Thymus (tissue), 11 donors: ENCODE measurements at regions not wholly inside any gene's neighbourhood (a gene's known extent, or its start where the extent isn't known, plus 50 kb on each side); places are given as distances from the start of the nearest gene placed in this dataset.
"Not testable (repeated sequence)": the region's sequence is repeated elsewhere in the genome, so short reads cannot be mapped to it uniquely, and the experiment has no call there.

ENCODE experiments used
- DNase-seq, 9 donors: peaks; one replicate each; pipeline ENCODE4 v3.0.0-alpha.2; 2013; ENCODE audit warnings: low spot score in 9 of 9, low read depth in 6 of 9, missing footprints in 1 of 9
- H3K27ac ChIP-seq, 2 donors: one replicate each; pipeline ENCODE4 v1.5.1; 2013; ENCODE audit warnings: control low read depth in 1 of 2, low read depth in 1 of 2, low read length in 1 of 2, mild to moderate bottlenecking in 1 of 2, moderate library complexity in 1 of 2
- H3K27me3 ChIP-seq, 2 donors: one replicate each; pipeline ENCODE4 v1.5.1; 2013; ENCODE audit warnings: low read length in 1 of 2; ENCODE audit not compliant: control insufficient read depth in 2 of 2, insufficient read depth in 1 of 2
- H3K36me3 ChIP-seq, 2 donors: one replicate each; pipeline ENCODE4 v1.5.1; 2013; ENCODE audit warnings: low read length in 1 of 2, mild to moderate bottlenecking in 1 of 2, moderate library complexity in 1 of 2; ENCODE audit not compliant: control insufficient read depth in 2 of 2, insufficient read depth in 2 of 2
- H3K4me1 ChIP-seq, 2 donors: one replicate each; pipeline ENCODE4 v1.5.1; 2013; ENCODE audit warnings: low read length in 2 of 2; ENCODE audit not compliant: control insufficient read depth in 2 of 2, insufficient read depth in 2 of 2
- H3K4me3 ChIP-seq, 2 donors: one replicate each; pipeline ENCODE4 v1.5.1; 2013; ENCODE audit warnings: low read length in 2 of 2, control low read depth in 1 of 2, mild to moderate bottlenecking in 1 of 2
- H3K9me3 ChIP-seq, 2 donors: one replicate each; pipeline ENCODE4 v1.5.1; 2013; ENCODE audit warnings: low read length in 1 of 2, mild to moderate bottlenecking in 1 of 2; ENCODE audit not compliant: control insufficient read depth in 2 of 2, insufficient read depth in 1 of 2
- WGBS: extraction: QIAGEN DNeasy Blood & Tissue Kit; methylation state at CpG from one replicate; pipeline ENCODE4 v1.1.7; 2013; 5-methylcytosine and 5-hydroxymethylcytosine counted together
- donor health status: healthy.

DNA sequence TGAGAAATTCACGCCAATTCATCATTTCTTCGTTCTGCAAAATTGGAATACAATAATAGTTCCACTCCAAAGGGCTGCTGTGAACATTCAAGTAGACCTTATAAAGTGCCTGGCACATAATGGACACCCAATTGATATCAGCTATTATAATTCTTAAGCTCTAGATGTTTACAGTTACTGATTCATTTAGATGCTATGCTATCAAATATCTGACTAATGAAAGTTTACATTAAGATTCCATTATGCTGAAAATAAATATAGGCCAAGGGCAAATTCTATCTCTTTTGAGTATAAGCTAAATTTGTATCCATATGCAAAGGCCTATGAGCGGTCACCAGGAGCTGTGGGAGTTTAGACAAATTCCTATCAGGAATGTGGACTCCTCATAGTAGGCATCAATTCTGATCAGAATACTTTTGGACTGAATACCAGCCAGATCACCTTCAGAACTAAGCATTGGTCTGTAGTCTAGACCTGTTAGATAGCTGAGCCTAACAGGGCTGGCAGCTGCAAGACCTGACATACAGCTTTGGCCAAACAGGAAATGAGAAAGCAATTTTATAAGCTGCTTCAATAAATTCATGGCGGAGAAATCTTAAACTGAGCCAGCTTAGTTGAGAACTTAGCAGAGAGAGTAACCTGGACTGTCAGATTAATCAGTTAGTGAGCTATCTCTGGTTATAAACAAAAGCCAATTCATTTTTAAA lies 384.3 kb upstream of the ACTRT1 start:
- Histone ChIP-seq H3K27ac (no peak overlapping the region), H3K27me3 (no peaks in the 10 kb centered on the region), H3K9me3 (no peaks in the 10 kb centered on the region), H3K36me3 (no peaks in the 10 kb centered on the region), H3K4me1 (no peaks in the 10 kb centered on the region), H3K4me3 (no peak overlapping the region)
- no peak for DNase-seq
- 74% methylated on average over 4 of the region's 4 CpGs for WGBS

DNA sequence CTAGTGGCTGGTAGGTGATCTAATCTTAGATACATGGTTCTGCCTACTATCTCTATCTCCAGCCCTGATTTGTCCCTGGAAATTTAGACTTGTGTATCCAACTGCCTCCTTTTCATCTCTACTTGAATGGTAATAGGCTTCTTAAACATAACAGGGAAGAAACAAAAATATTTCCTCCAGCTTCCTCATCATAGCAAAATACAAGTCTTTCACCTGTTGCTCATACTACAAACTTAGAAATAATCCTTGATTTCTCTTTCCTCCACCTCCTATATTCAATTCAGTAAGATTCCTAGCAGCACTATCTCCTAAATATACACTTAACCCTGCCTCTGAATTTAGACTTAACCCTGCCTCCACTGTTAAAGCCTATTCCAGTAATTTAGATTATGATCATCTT lies 373.3 kb upstream of the ACTRT1 start:
- no peak overlapping the region for H3K4me3 ChIP-seq
- no peak overlapping the region for H3K27ac ChIP-seq
- no peaks in the 10 kb centered on the region for H3K4me1 ChIP-seq
- H3K36me3 ChIP-seq = no peaks in the 10 kb centered on the region
- no peaks in the 10 kb centered on the region for H3K27me3 ChIP-seq
- H3K9me3 ChIP-seq = no peaks in the 10 kb centered on the region
- no peak for DNase-seq

- H3K4me3 ChIP-seq = no peak overlapping the region
- no peak for DNase-seq
- H3K27me3 ChIP-seq = no peaks in the 10 kb centered on the region
- H3K9me3 ChIP-seq = no peaks in the 10 kb centered on the region
- H3K27ac ChIP-seq = no peak overlapping the region
- whole genome bisulfite sequencing = 87% methylated on average over 3 of the region's 3 CpGs
- no peaks in the 10 kb centered on the region for H3K4me1 ChIP-seq
- no peaks in the 10 kb centered on the region for H3K36me3 ChIP-seq
Measured at GRCh38 chrX:128408842-128409241, 356.6 kb upstream of the ACTRT1 start.

DNA sequence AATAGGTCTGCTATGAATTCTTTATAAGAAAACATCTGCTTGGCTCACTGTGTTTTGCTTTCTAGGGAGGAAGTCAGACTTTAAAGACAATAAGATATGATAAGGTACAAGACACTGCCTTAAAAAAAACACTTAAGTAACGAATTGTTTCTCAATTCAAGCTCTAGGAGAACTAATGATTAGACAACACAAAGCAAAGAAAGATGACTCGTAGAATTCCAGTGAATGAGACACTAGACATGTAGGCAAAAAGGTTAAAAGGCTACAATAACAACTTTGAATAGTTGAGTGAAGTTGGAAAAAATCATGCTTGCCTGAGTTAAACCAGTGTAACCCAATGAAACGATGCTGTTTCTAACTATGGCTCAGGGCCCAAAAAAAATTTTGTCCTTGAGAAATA lies 344.4 kb upstream of the ACTRT1 start:
- Histone ChIP-seq H3K4me3 (no peak overlapping the region), H3K9me3 (peaks cover 0 to 2% of the 10 kb centered on the region in 2 donors), H3K4me1 (no peaks in the 10 kb centered on the region), H3K36me3 (no peaks in the 10 kb centered on the region), H3K27me3 (no peaks in the 10 kb centered on the region), H3K27ac (no peak overlapping the region)
- DNase-seq = no peak
- WGBS = 69% methylated on average over 3 of the region's 3 CpGs

- not testable (repeated sequence) for DNase-seq, H3K9me3 ChIP-seq, H3K27ac ChIP-seq, H3K27me3 ChIP-seq, H3K4me3 ChIP-seq, H3K36me3 ChIP-seq, H3K4me1 ChIP-seq
- WGBS = 92% methylated on average over 3 of the region's 3 CpGs
Measured at GRCh38 chrX:128383846-128384245, 331.6 kb upstream of the ACTRT1 start.

DNA sequence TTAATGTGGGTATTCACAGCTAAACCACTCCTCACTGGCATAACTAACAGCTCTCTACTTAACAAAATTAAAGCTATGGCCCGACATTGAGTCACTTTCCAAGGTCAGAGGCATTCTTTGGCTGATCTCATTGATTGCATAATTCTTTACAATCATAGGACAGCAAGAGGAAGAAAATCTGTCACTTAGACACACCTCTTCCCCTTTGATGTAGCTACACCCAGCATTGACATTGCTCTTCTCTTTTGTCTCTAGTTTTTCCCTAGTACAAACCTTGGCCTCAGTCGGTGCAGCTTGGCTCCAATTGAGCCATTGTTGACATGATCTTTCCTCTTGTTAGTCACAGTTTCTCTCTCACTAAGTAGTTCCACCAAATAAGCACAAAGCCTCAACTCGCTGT lies 313.3 kb upstream of the ACTRT1 start:
- no peaks in the 10 kb centered on the region for H3K36me3 ChIP-seq
- 92% methylated on average over 3 of the region's 3 CpGs for WGBS
- H3K27me3 ChIP-seq = no peaks in the 10 kb centered on the region
- no peaks in the 10 kb centered on the region for H3K4me1 ChIP-seq
- no peak for DNase-seq
- H3K27ac ChIP-seq = no peak overlapping the region
- H3K4me3 ChIP-seq = no peak overlapping the region
- no peaks in the 10 kb centered on the region for H3K9me3 ChIP-seq

- 88% methylated on average over 1 of the region's 1 CpG for WGBS
- Histone ChIP-seq H3K4me1 (no peaks in the 10 kb centered on the region), H3K27ac (no peak overlapping the region), H3K4me3 (no peak overlapping the region), H3K9me3 (no peaks in the 10 kb centered on the region), H3K36me3 (no peaks in the 10 kb centered on the region), H3K27me3 (no peaks in the 10 kb centered on the region)
- no peak for DNase-seq
Measured at GRCh38 chrX:128335671-128336070, 283.5 kb upstream of the ACTRT1 start.

- DNase-seq = no peak
- Histone ChIP-seq H3K4me1 (no peaks in the 10 kb centered on the region), H3K9me3 (no peaks in the 10 kb centered on the region), H3K36me3 (no peaks in the 10 kb centered on the region), H3K27me3 (no peaks in the 10 kb centered on the region), H3K4me3 (no peak overlapping the region), H3K27ac (no peak overlapping the region)
- WGBS = 96% methylated on average over 3 of the region's 3 CpGs
Measured at GRCh38 chrX:128334821-128335220, 282.6 kb upstream of the ACTRT1 start.

- H3K27ac ChIP-seq = no peak overlapping the region
- DNase-seq = no peak
- no peaks in the 10 kb centered on the region for H3K27me3 ChIP-seq
- no peak overlapping the region for H3K4me3 ChIP-seq
- no peaks in the 10 kb centered on the region for H3K36me3 ChIP-seq
- H3K4me1 ChIP-seq = no peaks in the 10 kb centered on the region
- 71% methylated on average over 3 of the region's 3 CpGs for WGBS
- peaks cover 0 to 3% of the 10 kb centered on the region in 2 donors for H3K9me3 ChIP-seq
Measured at GRCh38 chrX:128310912-128311311, 258.7 kb upstream of the ACTRT1 start.

DNA sequence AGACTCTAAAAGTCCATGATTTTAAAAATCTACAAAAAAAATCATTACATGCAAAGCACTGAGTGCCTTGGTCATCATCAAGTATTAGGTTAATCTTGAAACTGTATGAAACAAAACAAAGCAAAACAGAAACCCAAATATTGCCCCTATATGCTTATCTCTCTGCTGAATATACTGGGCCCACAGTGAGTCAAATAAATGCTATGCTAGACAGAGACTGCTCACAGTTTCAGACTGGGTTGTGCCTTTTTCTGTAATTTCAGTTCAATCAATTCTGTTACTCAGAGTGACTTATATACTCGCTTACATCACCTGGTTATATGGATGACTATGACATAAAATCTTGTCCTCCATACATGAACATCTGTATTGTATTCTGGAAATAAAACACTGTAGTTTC lies 257.1 kb upstream of the ACTRT1 start:
- DNase-seq = no peak
- Histone ChIP-seq H3K4me1 (no peaks in the 10 kb centered on the region), H3K4me3 (no peak overlapping the region), H3K27ac (no peak overlapping the region), H3K9me3 (peaks cover 0 to 3% of the 10 kb centered on the region in 2 donors), H3K27me3 (no peaks in the 10 kb centered on the region), H3K36me3 (no peaks in the 10 kb centered on the region)
- 91% methylated on average over 1 of the region's 1 CpG for WGBS
